ENCODE measurements at regions not wholly inside any gene's neighbourhood (a gene's known extent, or its start where the extent isn't known, plus 50 kb on each side); places are given as distances from the start of the nearest gene placed in this dataset.

DNA sequence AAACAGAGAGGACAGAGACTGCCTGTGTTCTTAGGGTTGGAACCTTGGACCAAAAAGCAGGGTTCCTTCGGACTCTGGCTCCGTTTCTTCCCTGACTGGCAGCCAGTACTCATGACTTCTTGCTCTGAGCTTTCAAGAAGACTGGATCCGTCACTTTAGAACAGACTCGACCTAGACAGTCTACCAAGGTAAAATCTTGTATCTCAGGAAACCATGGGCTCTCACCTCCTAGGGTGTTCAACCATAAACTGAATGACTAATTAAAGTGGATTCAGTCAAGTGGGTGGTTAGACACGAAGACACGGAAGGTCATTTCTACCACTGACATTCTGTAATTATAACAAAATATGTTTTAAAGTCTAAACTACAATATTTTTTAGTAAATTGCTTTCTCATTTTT lies 153.8 kb upstream of the SLC39A10 start:
- Histone ChIP-seq H3K36me3 (replicated peaks in 1 of 2; ENCODE audit: control insufficient read depth in 1 of 2, insufficient read depth in 2 of 2, low read length in 2 of 2) (no peaks in the 10 kb centered on the region), H4K20me1 (ENCODE audit: insufficient read depth, low read length) (no peaks in the 10 kb centered on the region), H3K79me2 (ENCODE audit: insufficient read depth, low read length) (no peaks in the 10 kb centered on the region), H3K4me2 (ENCODE audit: low read depth, low read length) (no peak overlapping the region), H3K9ac (ENCODE audit: insufficient read depth, low read depth, low read length) (no peak overlapping the region), H3K27me3 (ENCODE audit: control insufficient read depth in 1 of 2, insufficient read depth in 2 of 2, low read length in 2 of 2) (0 out of 5 replicates have a peak, but pooled peaks cover 0 to 3% of the 10 kb centered on the region in 2 experiments), H3K4me3 (replicated peaks in 1 of 3; ENCODE audit: insufficient read depth in 1 of 3, low read depth in 2 of 3, low read length in 3 of 3) (no peak overlapping the region), H3K9me3 (ENCODE audit: low read length) (peaks cover 10% of the 10 kb centered on the region; the same call in 1 of the 2 replicates), H2AFZ (ENCODE audit: low read length) (no peak overlapping the region), H3K4me1 (ENCODE audit: insufficient read depth, low read length) (no peaks in the 10 kb centered on the region), H3K27ac (ENCODE audit: extremely low read length, insufficient read depth, low read length) (no peak overlapping the region)
- intact Hi-C loops (cut with micrococcal nuclease; ENCODE audit: unreplicated experiment) (no loop called here), in situ Hi-C loops (cut with HindIII; ENCODE audit: extremely low pct_ligation_motif_present, low pct_unique_long_range_greater_than_20kb) (no loop called here)
- CTCF ChIA-PET (ENCODE audit: low intra/inter-chr PET ratio, low total read pairs): no interaction called here
- FAIRE-seq (no peak), ATAC-seq (no peak), DNase-seq (ENCODE audit: low spot score) (no peak)
- no peak for TF ChIP-seq ZNF598 (CRISPR knock-in tag; IDR thresholded peaks at IDR 0.05; ENCODE audit: borderline replicate concordance)
- no peak for TF ChIP-seq ZNF790 (CRISPR knock-in tag; IDR thresholded peaks at IDR 0.05; ENCODE audit: borderline replicate concordance)
- TF ChIP-seq, protein P1, sequence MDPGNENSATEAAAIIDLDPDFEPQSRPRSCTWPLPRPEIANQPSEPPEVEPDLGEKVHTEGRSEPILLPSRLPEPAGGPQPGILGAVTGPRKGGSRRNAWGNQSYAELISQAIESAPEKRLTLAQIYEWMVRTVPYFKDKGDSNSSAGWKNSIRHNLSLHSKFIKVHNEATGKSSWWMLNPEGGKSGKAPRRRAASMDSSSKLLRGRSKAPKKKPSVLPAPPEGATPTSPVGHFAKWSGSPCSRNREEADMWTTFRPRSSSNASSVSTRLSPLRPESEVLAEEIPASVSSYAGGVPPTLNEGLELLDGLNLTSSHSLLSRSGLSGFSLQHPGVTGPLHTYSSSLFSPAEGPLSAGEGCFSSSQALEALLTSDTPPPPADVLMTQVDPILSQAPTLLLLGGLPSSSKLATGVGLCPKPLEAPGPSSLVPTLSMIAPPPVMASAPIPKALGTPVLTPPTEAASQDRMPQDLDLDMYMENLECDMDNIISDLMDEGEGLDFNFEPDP (CRISPR knock-in tag; conservative IDR thresholded peaks at IDR 0.05): no peak
- TF ChIP-seq HNRNPUL1 (IDR thresholded peaks at IDR 0.05; ENCODE audit: low read depth, low read length): no peak
- TF ChIP-seq PAX8 (CRISPR knock-in tag; IDR thresholded peaks at IDR 0.05; ENCODE audit: borderline replicate concordance): no peak
- POLR2A ChIA-PET: no interaction called here
- 18% methylated on average over 6 of the region's 6 CpGs for WGBS (ENCODE audit: low lambda C conversion rate)
- BruUV-seq (replicated peaks): no TSS peak

- peaks cover 2% of the 10 kb centered on the region; the same call in 1 of the 2 replicates for H3K9me3 ChIP-seq (ENCODE audit: low read length)
- H3K4me1 ChIP-seq (ENCODE audit: insufficient read depth, low read length): no peaks in the 10 kb centered on the region
- H3K79me2 ChIP-seq (ENCODE audit: insufficient read depth, low read length): no peaks in the 10 kb centered on the region
- ChIA-PET POLR2A (no interaction called here), CTCF (ENCODE audit: low intra/inter-chr PET ratio, low total read pairs) (no interaction called here)
- BruUV-seq (replicated peaks): no TSS peak
- no peak overlapping the region for H3K9ac ChIP-seq (ENCODE audit: insufficient read depth, low read depth, low read length)
- no peaks in the 10 kb centered on the region for H4K20me1 ChIP-seq (ENCODE audit: insufficient read depth, low read length)
- in situ Hi-C loops (cut with HindIII; ENCODE audit: extremely low pct_ligation_motif_present, low pct_unique_long_range_greater_than_20kb) (no loop called here), intact Hi-C loops (cut with micrococcal nuclease; ENCODE audit: unreplicated experiment) (no loop called here)
- ATAC-seq (no peak), FAIRE-seq (no peak), DNase-seq (ENCODE audit: low spot score) (no peak)
- H3K27ac ChIP-seq (ENCODE audit: extremely low read length, insufficient read depth, low read length): no peak overlapping the region
- H3K4me2 ChIP-seq (ENCODE audit: low read depth, low read length): no peak overlapping the region
- H3K27me3 ChIP-seq (ENCODE audit: control insufficient read depth in 1 of 2, insufficient read depth in 2 of 2, low read length in 2 of 2): 0 out of 5 replicates have a peak, but pooled peaks cover 0 to 3% of the 10 kb centered on the region in 2 experiments
- 8% methylated on average over 7 of the region's 7 CpGs for WGBS (ENCODE audit: low lambda C conversion rate)
- H3K36me3 ChIP-seq (replicated peaks in 1 of 2; ENCODE audit: control insufficient read depth in 1 of 2, insufficient read depth in 2 of 2, low read length in 2 of 2): no peaks in the 10 kb centered on the region
- no peak overlapping the region for H2AFZ ChIP-seq (ENCODE audit: low read length)
- H3K4me3 ChIP-seq (replicated peaks in 1 of 3; ENCODE audit: insufficient read depth in 1 of 3, low read depth in 2 of 3, low read length in 3 of 3): no peak overlapping the region
- TF ChIP-seq ZBTB3 (CRISPR knock-in tag; IDR thresholded peaks at IDR 0.05; ENCODE audit: borderline replicate concordance, low read depth): no peak
- no peak for TF ChIP-seq ZNF598 (CRISPR knock-in tag; IDR thresholded peaks at IDR 0.05; ENCODE audit: borderline replicate concordance)
- TF ChIP-seq TEAD2 (CRISPR knock-in tag; IDR thresholded peaks at IDR 0.05): no peak
- no peak for TF ChIP-seq NR2F1 (CRISPR knock-in tag; IDR thresholded peaks at IDR 0.05)
- TF ChIP-seq SMARCC2 (IDR thresholded peaks at IDR 0.05): no peak
- TF ChIP-seq ZFP90 (CRISPR knock-in tag; IDR thresholded peaks at IDR 0.05; ENCODE audit: borderline replicate concordance): no peak
- TF ChIP-seq, protein P2, sequence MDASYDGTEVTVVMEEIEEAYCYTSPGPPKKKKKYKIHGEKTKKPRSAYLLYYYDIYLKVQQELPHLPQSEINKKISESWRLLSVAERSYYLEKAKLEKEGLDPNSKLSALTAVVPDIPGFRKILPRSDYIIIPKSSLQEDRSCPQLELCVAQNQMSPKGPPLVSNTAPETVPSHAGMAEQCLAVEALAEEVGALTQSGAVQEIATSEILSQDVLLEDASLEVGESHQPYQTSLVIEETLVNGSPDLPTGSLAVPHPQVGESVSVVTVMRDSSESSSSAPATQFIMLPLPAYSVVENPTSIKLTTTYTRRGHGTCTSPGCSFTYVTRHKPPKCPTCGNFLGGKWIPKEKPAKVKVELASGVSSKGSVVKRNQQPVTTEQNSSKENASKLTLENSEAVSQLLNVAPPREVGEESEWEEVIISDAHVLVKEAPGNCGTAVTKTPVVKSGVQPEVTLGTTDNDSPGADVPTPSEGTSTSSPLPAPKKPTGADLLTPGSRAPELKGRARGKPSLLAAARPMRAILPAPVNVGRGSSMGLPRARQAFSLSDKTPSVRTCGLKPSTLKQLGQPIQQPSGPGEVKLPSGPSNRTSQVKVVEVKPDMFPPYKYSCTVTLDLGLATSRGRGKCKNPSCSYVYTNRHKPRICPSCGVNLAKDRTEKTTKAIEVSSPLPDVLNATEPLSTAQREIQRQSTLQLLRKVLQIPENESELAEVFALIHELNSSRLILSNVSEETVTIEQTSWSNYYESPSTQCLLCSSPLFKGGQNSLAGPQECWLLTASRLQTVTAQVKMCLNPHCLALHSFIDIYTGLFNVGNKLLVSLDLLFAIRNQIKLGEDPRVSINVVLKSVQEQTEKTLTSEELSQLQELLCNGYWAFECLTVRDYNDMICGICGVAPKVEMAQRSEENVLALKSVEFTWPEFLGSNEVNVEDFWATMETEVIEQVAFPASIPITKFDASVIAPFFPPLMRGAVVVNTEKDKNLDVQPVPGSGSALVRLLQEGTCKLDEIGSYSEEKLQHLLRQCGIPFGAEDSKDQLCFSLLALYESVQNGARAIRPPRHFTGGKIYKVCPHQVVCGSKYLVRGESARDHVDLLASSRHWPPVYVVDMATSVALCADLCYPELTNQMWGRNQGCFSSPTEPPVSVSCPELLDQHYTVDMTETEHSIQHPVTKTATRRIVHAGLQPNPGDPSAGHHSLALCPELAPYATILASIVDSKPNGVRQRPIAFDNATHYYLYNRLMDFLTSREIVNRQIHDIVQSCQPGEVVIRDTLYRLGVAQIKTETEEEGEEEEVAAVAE (CRISPR knock-in tag; IDR thresholded peaks at IDR 0.05; ENCODE audit: borderline replicate concordance): no peak
- TF ChIP-seq ZNF230 (CRISPR knock-in tag; IDR thresholded peaks at IDR 0.05): no peak
- TF ChIP-seq ZNF75D (CRISPR knock-in tag; IDR thresholded peaks at IDR 0.05; ENCODE audit: borderline replicate concordance): no peak
Measured at GRCh38 chr2:195501746-195502145, 155.3 kb upstream of the SLC39A10 start.
